ENCODE measurements at regions not wholly inside any gene's neighbourhood (a gene's known extent, or its start where the extent isn't known, plus 50 kb on each side); places are given as distances from the start of the nearest gene placed in this dataset.

- TF ChIP-seq EZH2 (IDR thresholded peaks at IDR 0.05) (no peak), POLR2AphosphoS5 (IDR thresholded peaks at IDR 0.05; ENCODE audit: borderline replicate concordance, low read depth, low read length) (no peak), FOXP2 (optimal IDR thresholded peaks at IDR 0.05; ENCODE audit: control extremely low read depth, extremely low read length, insufficient read depth) (no peak)
These were observed 653.6 kb downstream of the EPM2A start for GRCh38 chr6:145081677-145082076.

All from SK-N-MC (cell line).